ENCODE measurements at regions not wholly inside any gene's neighbourhood (a gene's known extent, or its start where the extent isn't known, plus 50 kb on each side); places are given as distances from the start of the nearest gene placed in this dataset.

DNA sequence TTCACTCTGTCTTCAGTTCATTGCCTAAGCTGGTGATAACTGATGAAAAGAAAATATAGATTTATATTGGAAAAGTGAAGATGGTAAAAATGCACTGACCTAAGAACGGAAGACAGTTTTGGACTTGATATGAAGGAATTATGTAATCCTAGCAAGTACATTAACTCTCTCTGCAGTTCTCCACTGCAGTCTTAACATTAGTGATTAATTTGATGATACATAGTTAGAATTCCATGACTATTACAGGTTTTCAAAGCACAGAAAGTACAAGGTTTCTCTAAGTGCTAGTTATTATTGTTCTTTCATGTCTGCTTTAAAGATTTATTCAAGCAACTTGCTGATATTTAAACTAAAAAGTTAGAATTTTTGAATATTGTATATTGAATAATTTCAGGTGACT lies 1591.7 kb upstream of the ADGRL3 start:
- intact Hi-C loops (cut with DNase I): no loop called here
- TF ChIP-seq, protein P1, sequence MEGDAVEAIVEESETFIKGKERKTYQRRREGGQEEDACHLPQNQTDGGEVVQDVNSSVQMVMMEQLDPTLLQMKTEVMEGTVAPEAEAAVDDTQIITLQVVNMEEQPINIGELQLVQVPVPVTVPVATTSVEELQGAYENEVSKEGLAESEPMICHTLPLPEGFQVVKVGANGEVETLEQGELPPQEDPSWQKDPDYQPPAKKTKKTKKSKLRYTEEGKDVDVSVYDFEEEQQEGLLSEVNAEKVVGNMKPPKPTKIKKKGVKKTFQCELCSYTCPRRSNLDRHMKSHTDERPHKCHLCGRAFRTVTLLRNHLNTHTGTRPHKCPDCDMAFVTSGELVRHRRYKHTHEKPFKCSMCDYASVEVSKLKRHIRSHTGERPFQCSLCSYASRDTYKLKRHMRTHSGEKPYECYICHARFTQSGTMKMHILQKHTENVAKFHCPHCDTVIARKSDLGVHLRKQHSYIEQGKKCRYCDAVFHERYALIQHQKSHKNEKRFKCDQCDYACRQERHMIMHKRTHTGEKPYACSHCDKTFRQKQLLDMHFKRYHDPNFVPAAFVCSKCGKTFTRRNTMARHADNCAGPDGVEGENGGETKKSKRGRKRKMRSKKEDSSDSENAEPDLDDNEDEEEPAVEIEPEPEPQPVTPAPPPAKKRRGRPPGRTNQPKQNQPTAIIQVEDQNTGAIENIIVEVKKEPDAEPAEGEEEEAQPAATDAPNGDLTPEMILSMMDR (IDR thresholded peaks at IDR 0.05; ENCODE audit: borderline replicate concordance, extremely low read depth, insufficient read depth): no peak
- no peak for DNase-seq
- Histone ChIP-seq H3K27ac (ENCODE audit: low read depth in 2 of 2, low read length in 2 of 2) (no peak overlapping the region), H3K9me3 (ENCODE audit: control insufficient read depth in 2 of 3, insufficient read depth in 1 of 3, low read length in 3 of 3) (no peaks in the 10 kb centered on the region), H3K9ac (ENCODE audit: low read length in 3 of 3) (no peak overlapping the region), H3K27me3 (ENCODE audit: control insufficient read depth, insufficient read depth, low read length) (no peaks in the 10 kb centered on the region), H3K4me3 (ENCODE audit: low read length in 3 of 3) (no peak overlapping the region), H3K36me3 (ENCODE audit: control insufficient read depth in 2 of 3, insufficient read depth in 3 of 3, low read length in 3 of 3) (no peaks in the 10 kb centered on the region), H3K4me1 (ENCODE audit: control insufficient read depth in 2 of 3, insufficient read depth in 2 of 3, low read depth in 1 of 3, low read length in 3 of 3) (no peaks in the 10 kb centered on the region)
- no peak for FAIRE-seq

DNA sequence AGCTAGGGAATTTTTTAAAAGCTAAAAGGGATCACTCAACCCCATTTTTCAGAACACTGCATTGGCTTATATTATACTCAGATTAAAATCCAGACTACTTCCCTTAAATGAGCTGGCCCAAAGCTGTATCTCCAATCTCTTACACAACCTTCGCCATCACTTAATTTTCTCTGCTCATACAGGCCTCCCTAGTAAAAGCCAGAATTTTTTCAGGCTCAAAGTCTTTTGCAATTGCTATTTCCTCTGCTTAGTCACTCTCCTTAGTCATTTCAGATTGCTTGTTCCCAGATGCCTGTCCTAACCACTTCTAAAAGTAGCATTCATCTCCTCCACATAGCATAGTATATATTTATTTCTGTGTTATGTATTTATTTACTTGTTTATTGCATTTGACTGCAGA lies 1587.9 kb upstream of the ADGRL3 start:
- Histone ChIP-seq H3K9ac (ENCODE audit: low read length in 3 of 3) (no peak overlapping the region), H3K36me3 (ENCODE audit: control insufficient read depth in 2 of 3, insufficient read depth in 3 of 3, low read length in 3 of 3) (no peaks in the 10 kb centered on the region), H3K4me3 (ENCODE audit: low read length in 3 of 3) (no peak overlapping the region), H3K4me1 (ENCODE audit: control insufficient read depth in 2 of 3, insufficient read depth in 2 of 3, low read depth in 1 of 3, low read length in 3 of 3) (no peaks in the 10 kb centered on the region), H3K27me3 (ENCODE audit: control insufficient read depth, insufficient read depth, low read length) (no peaks in the 10 kb centered on the region), H3K27ac (ENCODE audit: low read depth in 2 of 2, low read length in 2 of 2) (no peak overlapping the region), H3K9me3 (ENCODE audit: control insufficient read depth in 2 of 3, insufficient read depth in 1 of 3, low read length in 3 of 3) (no peaks in the 10 kb centered on the region)
- no peak for FAIRE-seq
- TF ChIP-seq, protein P1 (IDR thresholded peaks at IDR 0.05; ENCODE audit: borderline replicate concordance, extremely low read depth, insufficient read depth): no peak
- intact Hi-C loops (cut with DNase I): no loop called here
- no peak for DNase-seq

DNA sequence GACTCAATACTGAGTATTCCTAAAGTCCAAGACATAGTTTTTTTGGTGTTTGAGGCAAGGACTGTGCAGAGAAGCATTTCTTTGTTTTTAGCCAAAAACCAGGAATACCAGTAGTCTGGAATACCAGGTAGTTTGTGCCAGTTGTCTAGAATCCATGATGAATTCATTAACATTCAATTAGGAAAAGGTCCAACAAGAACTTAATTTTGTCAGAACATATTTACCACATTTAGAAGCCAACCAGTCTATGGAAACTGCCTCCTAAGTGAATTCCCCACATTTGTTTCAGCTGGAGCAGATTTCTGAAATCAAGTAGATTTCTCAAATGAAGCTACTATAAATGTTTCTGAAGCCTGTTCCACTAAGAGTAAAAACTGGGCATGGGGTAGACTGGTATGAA lies 1584.8 kb upstream of the ADGRL3 start:
- H3K27ac ChIP-seq (ENCODE audit: low read depth in 2 of 2, low read length in 2 of 2): no peak overlapping the region
- no peaks in the 10 kb centered on the region for H3K4me1 ChIP-seq (ENCODE audit: control insufficient read depth in 2 of 3, insufficient read depth in 2 of 3, low read depth in 1 of 3, low read length in 3 of 3)
- DNase-seq (no peak), FAIRE-seq (no peak)
- TF ChIP-seq, protein P1 (IDR thresholded peaks at IDR 0.05; ENCODE audit: borderline replicate concordance, extremely low read depth, insufficient read depth): no peak
- H3K9ac ChIP-seq (ENCODE audit: low read length in 3 of 3): no peak overlapping the region
- H3K4me3 ChIP-seq (ENCODE audit: low read length in 3 of 3): no peak overlapping the region
- no peaks in the 10 kb centered on the region for H3K9me3 ChIP-seq (ENCODE audit: control insufficient read depth in 2 of 3, insufficient read depth in 1 of 3, low read length in 3 of 3)
- intact Hi-C loops (cut with DNase I): no loop called here
- H3K27me3 ChIP-seq (ENCODE audit: control insufficient read depth, insufficient read depth, low read length): no peaks in the 10 kb centered on the region
- H3K36me3 ChIP-seq (ENCODE audit: control insufficient read depth in 2 of 3, insufficient read depth in 3 of 3, low read length in 3 of 3): no peaks in the 10 kb centered on the region

DNA sequence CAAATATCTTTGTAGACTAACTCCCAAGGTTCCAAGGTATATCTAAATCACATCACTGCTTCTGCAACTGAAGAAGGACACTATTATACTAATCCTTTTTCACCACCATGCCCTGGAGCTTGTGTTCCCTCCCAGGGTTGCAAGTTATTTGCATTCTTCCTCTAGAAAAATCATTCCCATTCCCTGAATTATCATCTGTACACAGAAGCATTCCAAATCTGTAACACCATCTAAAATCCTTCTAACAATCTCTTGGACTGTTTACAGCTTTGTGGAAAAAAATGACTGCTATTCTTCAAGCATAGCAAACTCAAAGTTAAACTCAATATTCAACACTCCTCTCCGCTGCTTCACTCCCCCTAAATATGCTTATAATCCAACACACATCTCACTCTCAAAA lies 1570.8 kb upstream of the ADGRL3 start:
- intact Hi-C loops (cut with DNase I): no loop called here
- FAIRE-seq: no peak
- no peak overlapping the region for H3K27ac ChIP-seq (ENCODE audit: low read depth in 2 of 2, low read length in 2 of 2)
- no peaks in the 10 kb centered on the region for H3K36me3 ChIP-seq (ENCODE audit: control insufficient read depth in 2 of 3, insufficient read depth in 3 of 3, low read length in 3 of 3)
- no peaks in the 10 kb centered on the region for H3K9me3 ChIP-seq (ENCODE audit: control insufficient read depth in 2 of 3, insufficient read depth in 1 of 3, low read length in 3 of 3)
- no peak overlapping the region for H3K4me3 ChIP-seq (ENCODE audit: low read length in 3 of 3)
- H3K27me3 ChIP-seq (ENCODE audit: control insufficient read depth, insufficient read depth, low read length): no peaks in the 10 kb centered on the region
- no peaks in the 10 kb centered on the region for H3K4me1 ChIP-seq (ENCODE audit: control insufficient read depth in 2 of 3, insufficient read depth in 2 of 3, low read depth in 1 of 3, low read length in 3 of 3)
- H3K9ac ChIP-seq (ENCODE audit: low read length in 3 of 3): no peak overlapping the region
- TF ChIP-seq, protein P1 (IDR thresholded peaks at IDR 0.05; ENCODE audit: borderline replicate concordance, extremely low read depth, insufficient read depth): no peak
- no peak for DNase-seq
